Effector memory CD4-positive, alpha-beta T cell (primary cell): ENCODE measurements at regions not wholly inside any gene's neighbourhood (a gene's known extent, or its start where the extent isn't known, plus 50 kb on each side); places are given as distances from the start of the nearest gene placed in this dataset.
"Not testable (repeated sequence)": the region's sequence is repeated elsewhere in the genome, so short reads cannot be mapped to it uniquely, and the experiment has no call there.

Source experiments
- DNase-seq, 3 donors: peaks; one replicate each; pipeline ENCODE4 v3.0.0-alpha.2; 2020
- H3K27ac ChIP-seq: 2 replicates; pipeline ENCODE4 v1.7.0; 2013; ENCODE audit warnings: mild to moderate bottlenecking, low read length, moderate library complexity; ENCODE audit not compliant: insufficient read depth, poor library complexity, severe bottlenecking
- H3K27me3 ChIP-seq: replicated peaks from 2 replicates; pipeline ENCODE4 v1.7.0; 2013; ENCODE audit warnings: mild to moderate bottlenecking, low read length; ENCODE audit not compliant: insufficient read depth, control insufficient read depth, poor library complexity, severe bottlenecking
- H3K36me3 ChIP-seq: 2 replicates; pipeline ENCODE4 v1.7.0; 2013; ENCODE audit warnings: mild to moderate bottlenecking, low read length, moderate library complexity; ENCODE audit not compliant: control insufficient read depth, insufficient read depth
- H3K4me1 ChIP-seq: 2 replicates; pipeline ENCODE4 v1.7.0; 2013; ENCODE audit warnings: low read length, mild to moderate bottlenecking; ENCODE audit not compliant: control insufficient read depth, insufficient read depth, poor library complexity, severe bottlenecking
- H3K4me3 ChIP-seq: 2 replicates; pipeline ENCODE4 v1.7.0; 2013; ENCODE audit warnings: low read length, low read depth, mild to moderate bottlenecking; ENCODE audit not compliant: insufficient read depth, poor library complexity, severe bottlenecking
- H3K9me3 ChIP-seq: 2 replicates; pipeline ENCODE4 v1.7.0; 2013; ENCODE audit warnings: mild to moderate bottlenecking, low read length, moderate library complexity; ENCODE audit not compliant: control insufficient read depth

- not testable (repeated sequence) for H3K27ac ChIP-seq, H3K36me3 ChIP-seq, H3K4me3 ChIP-seq, DNase-seq, H3K4me1 ChIP-seq, H3K9me3 ChIP-seq, H3K27me3 ChIP-seq
Measured at GRCh38 chr9:62526306-62526705, 1336.5 kb downstream of the SPATA31A7 start.

DNA sequence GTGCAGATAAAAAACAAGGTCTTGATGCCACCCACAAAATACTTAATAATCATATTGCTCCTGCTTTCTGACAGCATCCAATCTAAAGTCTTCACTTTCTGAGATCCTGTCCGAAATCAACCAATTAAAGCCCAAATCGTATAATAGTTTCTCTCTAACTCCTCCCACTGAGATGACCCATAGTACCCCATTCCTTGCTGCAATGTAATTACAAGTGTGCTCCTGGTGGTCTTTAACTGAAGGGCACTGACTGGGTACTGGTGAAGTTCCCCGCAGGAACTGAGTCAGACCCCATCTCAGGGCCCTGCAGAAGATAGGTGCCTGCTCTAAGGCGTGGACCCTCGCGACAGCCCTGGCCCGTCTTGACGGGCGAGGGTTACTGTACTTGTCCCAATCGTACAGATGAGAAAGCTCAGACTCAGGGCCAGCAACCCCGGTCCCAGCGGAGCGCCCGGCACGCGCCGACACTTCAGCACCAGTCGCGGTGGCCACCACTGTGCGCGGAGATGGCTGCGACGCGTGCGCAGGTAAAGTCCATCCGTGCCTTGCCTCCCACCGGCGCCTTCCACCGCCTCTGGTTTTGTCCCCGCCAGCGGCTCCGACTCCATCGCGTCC, 1342.4 kb downstream of the SPATA31A7 start:
- not testable (repeated sequence) for H3K36me3 ChIP-seq, H3K4me1 ChIP-seq, H3K9me3 ChIP-seq, H3K27me3 ChIP-seq, H3K27ac ChIP-seq, DNase-seq, H3K4me3 ChIP-seq

DNA sequence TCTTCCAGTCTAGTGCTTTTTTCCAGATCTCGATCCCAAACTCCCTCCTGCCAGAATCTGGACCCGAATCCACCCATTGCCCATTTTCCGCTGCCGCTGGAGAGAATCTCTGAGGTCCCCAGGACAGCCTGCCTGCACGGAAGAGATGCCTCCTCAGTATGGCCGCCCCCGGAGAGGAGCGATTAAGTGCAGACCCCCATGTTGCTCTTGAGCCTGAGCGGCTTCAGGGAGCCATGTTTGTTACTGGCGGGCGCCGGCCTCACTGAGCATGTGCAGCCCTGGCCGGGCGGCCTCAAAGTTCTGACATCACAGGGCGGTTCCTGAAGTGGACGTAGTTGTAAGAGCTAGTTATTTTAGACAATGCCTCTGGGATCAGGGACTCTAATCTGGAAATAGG, 1342.9 kb downstream of the SPATA31A7 start:
- H3K9me3 ChIP-seq, H3K4me3 ChIP-seq, H3K27ac ChIP-seq, H3K4me1 ChIP-seq, H3K27me3 ChIP-seq, H3K36me3 ChIP-seq: not testable (repeated sequence)
- peak in 1 of 3 donors; percentile 29 for DNase-seq

DNA sequence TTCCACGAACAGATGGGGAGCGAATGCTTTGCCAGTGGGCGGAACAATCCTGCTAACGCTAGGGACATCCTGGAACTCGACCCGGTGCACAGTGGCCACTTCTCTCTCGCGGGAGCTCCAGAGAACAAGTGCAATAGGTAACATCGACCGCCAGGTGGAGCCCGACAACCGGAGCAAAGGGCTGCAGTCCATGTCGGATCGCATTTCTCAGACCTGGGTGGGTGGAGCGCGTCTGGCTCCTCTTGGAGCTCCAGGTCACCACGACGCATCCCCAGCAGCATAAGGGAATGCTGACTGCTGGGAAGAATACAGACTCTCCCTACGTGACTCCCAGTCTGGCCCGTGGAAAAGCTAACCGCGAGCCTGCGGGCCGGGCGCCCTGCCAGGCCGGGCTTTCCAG, 1360.7 kb downstream of the SPATA31A7 start:
- not testable (repeated sequence) for H3K9me3 ChIP-seq, H3K36me3 ChIP-seq, H3K27me3 ChIP-seq, H3K4me1 ChIP-seq, DNase-seq, H3K27ac ChIP-seq, H3K4me3 ChIP-seq

DNA sequence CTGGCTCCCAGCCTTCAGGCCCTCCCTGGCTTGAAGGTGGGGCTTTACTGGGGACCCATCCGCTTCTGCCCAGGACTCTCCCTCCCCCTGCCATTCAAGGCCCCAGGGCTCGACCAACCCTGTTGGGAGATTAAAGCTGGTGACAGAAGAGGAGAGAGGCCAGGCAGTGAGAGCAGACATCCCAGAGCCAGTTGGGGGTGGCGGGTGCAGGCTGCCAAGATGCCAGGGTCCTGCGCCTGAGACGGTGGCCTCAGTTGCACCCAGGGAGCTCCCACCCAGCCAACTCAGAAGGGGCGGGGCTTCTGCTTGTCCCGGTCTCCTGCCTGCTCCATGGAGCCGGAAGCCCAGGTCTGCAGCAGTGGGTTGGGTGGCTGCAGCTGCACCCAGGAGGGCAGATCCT, 1370.8 kb downstream of the SPATA31A7 start:
- not testable (repeated sequence) for H3K27ac ChIP-seq, H3K4me1 ChIP-seq, DNase-seq, H3K27me3 ChIP-seq, H3K4me3 ChIP-seq, H3K9me3 ChIP-seq, H3K36me3 ChIP-seq

DNA sequence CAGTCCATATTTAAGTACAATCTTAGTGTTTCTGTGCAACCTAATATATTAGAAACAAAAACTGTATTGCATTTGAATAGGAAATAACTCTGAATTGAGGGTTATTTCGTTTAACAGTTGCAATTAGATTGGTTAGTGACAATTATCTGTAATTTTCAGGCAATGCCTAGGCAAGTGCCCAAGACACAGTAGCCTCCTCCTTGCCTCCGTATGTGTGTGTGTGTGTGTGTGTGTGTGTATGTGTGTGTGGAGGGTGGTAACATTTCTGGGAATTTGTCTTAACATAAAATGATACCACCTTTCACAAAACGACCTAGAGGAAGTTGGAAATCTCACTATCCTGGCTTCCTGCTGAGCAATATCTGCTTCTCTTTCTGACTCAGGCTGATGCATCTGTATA, 1375.3 kb downstream of the SPATA31A7 start:
- H3K27me3 ChIP-seq, DNase-seq, H3K4me3 ChIP-seq, H3K27ac ChIP-seq, H3K36me3 ChIP-seq, H3K4me1 ChIP-seq, H3K9me3 ChIP-seq: not testable (repeated sequence)

DNA sequence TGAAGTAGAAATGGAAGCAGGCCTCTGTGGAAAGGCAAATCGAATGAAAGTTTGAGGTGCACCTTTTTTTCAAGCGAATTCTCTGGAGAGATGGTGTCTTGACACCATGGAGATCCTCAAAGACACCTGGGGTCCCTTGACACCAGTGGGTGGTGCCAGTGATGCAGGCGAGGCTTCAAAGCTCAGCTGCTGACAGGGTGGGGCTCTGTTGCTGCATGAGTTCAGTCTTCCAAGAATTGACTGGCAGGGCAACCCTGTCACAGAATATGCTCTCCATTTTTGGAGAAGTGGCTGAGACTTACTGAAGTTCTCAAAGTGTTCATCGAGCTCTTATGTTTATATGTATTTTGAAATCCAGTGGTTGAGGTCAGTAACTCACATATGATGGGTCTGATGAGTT, 1376.6 kb downstream of the SPATA31A7 start:
- H3K9me3 ChIP-seq, H3K4me3 ChIP-seq, H3K27ac ChIP-seq, H3K4me1 ChIP-seq, H3K36me3 ChIP-seq, H3K27me3 ChIP-seq, DNase-seq: not testable (repeated sequence)

GRCh38 chr9:62597128-62597527, 1407.3 kb downstream of the SPATA31A7 start:
- DNase-seq, H3K4me1 ChIP-seq, H3K27me3 ChIP-seq, H3K36me3 ChIP-seq, H3K4me3 ChIP-seq, H3K9me3 ChIP-seq, H3K27ac ChIP-seq: not testable (repeated sequence)
